ENCODE measurements at regions not wholly inside any gene's neighbourhood (a gene's known extent, or its start where the extent isn't known, plus 50 kb on each side); places are given as distances from the start of the nearest gene placed in this dataset.

- Histone ChIP-seq H3K4me2 (ENCODE audit: unreplicated experiment) (no peak overlapping the region), H3K9me2 (ENCODE audit: insufficient read depth) (no peaks in the 10 kb centered on the region), H3K9ac (no peak overlapping the region), H3K79me2 (ENCODE audit: insufficient read depth) (no peaks in the 10 kb centered on the region), H3K4me3 (no peak overlapping the region), H3K27me3 (replicated peaks; ENCODE audit: insufficient read depth) (no peaks in the 10 kb centered on the region), H3K9me3 (ENCODE audit: low read depth) (no peaks in the 10 kb centered on the region), H2AFZ (no peak overlapping the region), H3K4me1 (ENCODE audit: insufficient read depth) (peaks cover 40% of the 10 kb centered on the region), H3K36me3 (ENCODE audit: low read depth) (no peaks in the 10 kb centered on the region), H4K20me1 (ENCODE audit: insufficient read depth) (no peaks in the 10 kb centered on the region), H3K27ac (no peak overlapping the region), H3F3A (ENCODE audit: insufficient read depth) (peaks cover 30% of the 10 kb centered on the region)
- in situ Hi-C loops (cut with MboI): loop anchor here (10.0 kb wide), 1 partner anchor 176 kb away; no protein-coding TSS in a partner anchor
- TF ChIP-seq EZH2 (IDR thresholded peaks at IDR 0.05; ENCODE audit: insufficient read depth, poor library complexity, severe bottlenecking): no peak
- TF ChIP-seq EZH2phosphoT487 (IDR thresholded peaks at IDR 0.05; ENCODE audit: insufficient read depth, low read depth): no peak
- 61 to 68% methylated on average over 5 of the region's 5 CpGs for WGBS, 2 experiments (ENCODE audit: low coverage in 1 of 2, low lambda C conversion rate in 2 of 2, missing lambda C conversion rate in 2 of 2)
- no peak for DNase-seq
Observed at GRCh38 chr4:4670869-4671268, 129.0 kb upstream of the STX18 start.

DNA sequence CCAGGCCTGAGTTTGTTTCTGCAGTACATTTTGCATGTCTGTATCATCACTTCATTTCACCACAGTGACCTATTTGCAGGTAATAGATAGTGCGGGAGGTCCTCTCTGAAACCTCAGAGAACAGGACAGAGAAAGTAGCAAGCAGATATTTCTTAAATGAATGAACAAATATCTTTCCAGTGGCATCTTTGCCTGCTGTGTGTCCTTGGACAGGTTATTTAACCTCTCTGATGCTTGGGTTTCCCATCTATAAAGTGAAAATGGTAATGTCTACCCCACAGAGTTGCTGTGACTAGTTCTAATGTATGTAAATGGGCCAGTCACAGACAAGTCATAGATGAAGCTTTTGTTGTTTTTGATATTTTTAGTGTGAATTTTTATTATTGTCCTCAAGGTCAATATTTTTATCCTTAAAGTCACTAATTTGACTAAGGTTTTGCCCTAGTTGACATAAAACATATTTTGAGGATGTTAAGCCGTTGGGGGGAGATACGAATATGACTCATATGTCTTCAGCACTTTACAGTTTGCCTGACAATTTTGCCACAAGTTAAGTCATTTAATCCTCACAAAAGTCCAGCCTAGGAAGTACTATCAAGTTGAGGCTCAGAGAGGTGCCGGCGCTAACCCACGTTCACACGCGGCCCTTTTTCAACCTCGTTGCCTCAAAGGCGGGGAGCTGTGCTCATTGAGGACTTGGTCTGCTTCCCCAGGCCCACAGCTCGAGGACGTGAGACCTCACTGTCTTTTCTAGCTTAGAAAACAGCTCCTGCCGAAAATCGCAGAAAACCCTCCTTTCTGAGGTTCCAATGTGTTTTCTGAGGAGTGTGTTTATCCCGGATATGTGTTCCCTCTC, 126.7 kb upstream of the STX18 start:
- H3K36me3 ChIP-seq (ENCODE audit: low read depth): no peaks in the 10 kb centered on the region
- H3K27ac ChIP-seq: no peak overlapping the region
- H3K4me1 ChIP-seq (ENCODE audit: insufficient read depth): peaks cover 40% of the 10 kb centered on the region
- in situ Hi-C loops (cut with MboI): no loop called here
- H3K9me2 ChIP-seq (ENCODE audit: insufficient read depth): no peaks in the 10 kb centered on the region
- no peaks in the 10 kb centered on the region for H4K20me1 ChIP-seq (ENCODE audit: insufficient read depth)
- WGBS, 2 experiments (ENCODE audit: low coverage in 1 of 2, low lambda C conversion rate in 2 of 2, missing lambda C conversion rate in 2 of 2): 86 to 88% methylated on average over 15 of the region's 15 CpGs
- H3K9me3 ChIP-seq (ENCODE audit: low read depth): no peaks in the 10 kb centered on the region
- no peak for DNase-seq
- no peak overlapping the region for H3K9ac ChIP-seq
- no peak overlapping the region for H3K4me2 ChIP-seq (ENCODE audit: unreplicated experiment)
- H3K4me3 ChIP-seq: no peak overlapping the region
- no peaks in the 10 kb centered on the region for H3K79me2 ChIP-seq (ENCODE audit: insufficient read depth)
- TF ChIP-seq EZH2 (IDR thresholded peaks at IDR 0.05; ENCODE audit: insufficient read depth, poor library complexity, severe bottlenecking): no peak
- TF ChIP-seq EZH2phosphoT487 (IDR thresholded peaks at IDR 0.05; ENCODE audit: insufficient read depth, low read depth): no peak
- H3K27me3 ChIP-seq (replicated peaks; ENCODE audit: insufficient read depth): no peaks in the 10 kb centered on the region
- H2AFZ ChIP-seq: no peak overlapping the region
- H3F3A ChIP-seq (ENCODE audit: insufficient read depth): peaks cover 28% of the 10 kb centered on the region

DNA sequence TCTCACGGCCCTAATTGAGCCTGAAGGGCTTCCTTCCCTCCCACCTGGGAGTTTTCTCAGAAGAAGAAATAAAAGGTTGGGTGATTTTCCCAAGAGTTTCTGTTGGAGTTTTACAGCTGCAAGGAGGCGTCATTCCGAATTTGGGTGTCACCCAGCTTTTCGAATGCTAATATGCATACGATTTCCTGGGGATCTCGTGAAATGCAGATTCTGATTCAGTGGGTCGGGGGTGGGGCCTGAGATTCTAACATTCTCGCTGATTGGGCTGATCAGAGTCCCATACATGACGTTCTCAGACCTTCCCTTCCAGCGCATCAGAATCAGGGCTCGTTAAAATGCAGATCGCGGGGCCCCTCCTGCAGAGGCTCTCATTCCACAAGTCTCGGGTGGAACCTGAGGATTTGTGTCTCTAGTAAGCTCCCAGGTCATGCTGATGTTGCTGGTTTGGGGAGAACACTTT, 125.8 kb upstream of the STX18 start:
- Histone ChIP-seq H3K27ac (peak overlapping the region; percentile 25; the same call in 1 of the 2 replicates), H4K20me1 (ENCODE audit: insufficient read depth) (no peaks in the 10 kb centered on the region), H3K4me1 (ENCODE audit: insufficient read depth) (peaks cover 32% of the 10 kb centered on the region), H3F3A (ENCODE audit: insufficient read depth) (peaks cover 24% of the 10 kb centered on the region), H3K4me3 (0 out of 2 replicates have a peak overlapping the region, but pooled peaks have one; percentile 6), H2AFZ (peak overlapping the region; percentile 57), H3K79me2 (ENCODE audit: insufficient read depth) (no peaks in the 10 kb centered on the region), H3K9me3 (ENCODE audit: low read depth) (no peaks in the 10 kb centered on the region), H3K9ac (no peak overlapping the region), H3K9me2 (ENCODE audit: insufficient read depth) (no peaks in the 10 kb centered on the region), H3K4me2 (ENCODE audit: unreplicated experiment) (peak overlapping the region; percentile 46), H3K36me3 (ENCODE audit: low read depth) (no peaks in the 10 kb centered on the region), H3K27me3 (replicated peaks; ENCODE audit: insufficient read depth) (no peaks in the 10 kb centered on the region)
- in situ Hi-C loops (cut with MboI): no loop called here
- peak; percentile 36 for DNase-seq
- TF ChIP-seq EZH2 (IDR thresholded peaks at IDR 0.05; ENCODE audit: insufficient read depth, poor library complexity, severe bottlenecking) (no peak), EZH2phosphoT487 (IDR thresholded peaks at IDR 0.05; ENCODE audit: insufficient read depth, low read depth) (no peak)
- 35 to 46% methylated on average over 14 of the region's 14 CpGs for WGBS, 2 experiments (ENCODE audit: low coverage in 1 of 2, low lambda C conversion rate in 2 of 2, missing lambda C conversion rate in 2 of 2)

DNA sequence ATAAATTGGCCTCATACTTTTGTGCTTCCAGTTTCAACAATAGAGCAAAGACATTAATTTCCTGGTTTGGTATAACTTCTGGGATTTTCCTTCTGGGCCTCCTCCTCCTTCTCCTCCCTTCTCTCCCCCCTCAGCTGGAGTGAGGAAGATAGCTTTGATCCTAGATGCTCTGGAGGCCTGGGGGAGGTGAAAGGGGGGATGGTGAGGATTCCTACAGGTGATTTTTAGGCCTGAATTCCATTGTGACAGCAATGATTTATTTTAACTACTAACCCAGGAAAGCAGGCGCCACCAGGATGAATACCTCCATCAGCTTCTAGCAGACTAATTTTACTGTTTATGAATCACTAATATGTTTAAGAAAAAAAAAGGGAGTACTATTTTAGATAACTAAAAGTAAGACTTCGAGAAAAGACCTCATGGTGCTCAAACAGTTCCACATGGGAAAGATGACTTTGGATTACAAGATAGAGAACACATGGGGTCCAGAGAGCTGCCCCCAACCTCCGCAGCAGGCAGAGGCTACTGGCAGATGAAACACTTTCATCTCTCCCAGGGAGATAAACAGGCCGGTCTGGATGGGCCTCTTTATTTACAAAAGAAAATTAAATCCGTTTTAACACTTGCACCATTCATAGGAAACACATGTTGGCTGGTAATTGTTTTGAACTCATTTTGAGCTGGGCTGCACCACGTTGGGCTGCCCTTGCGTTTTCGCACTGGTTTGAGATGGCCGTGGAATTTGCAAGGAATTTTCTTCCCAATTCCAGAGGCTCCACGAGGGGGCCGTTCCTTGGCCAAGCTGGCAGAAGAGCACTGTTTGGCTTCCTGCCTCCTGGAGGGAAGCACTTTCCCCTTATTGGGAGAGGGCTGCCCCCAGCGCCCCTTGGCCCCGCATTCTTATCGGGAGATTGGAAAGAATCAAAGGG, 125.1 kb upstream of the STX18 start:
- Histone ChIP-seq H3K27ac (peak overlapping the region; percentile 25), H3K9ac (peak overlapping the region; percentile 16; the same call in 1 of the 2 replicates), H3K9me2 (ENCODE audit: insufficient read depth) (no peaks in the 10 kb centered on the region), H2AFZ (peak overlapping the region; percentile 57), H3K9me3 (ENCODE audit: low read depth) (no peaks in the 10 kb centered on the region), H3K27me3 (replicated peaks; ENCODE audit: insufficient read depth) (no peaks in the 10 kb centered on the region), H3K4me1 (ENCODE audit: insufficient read depth) (peaks cover 25% of the 10 kb centered on the region), H3K4me2 (ENCODE audit: unreplicated experiment) (peak overlapping the region; percentile 46), H4K20me1 (ENCODE audit: insufficient read depth) (no peaks in the 10 kb centered on the region), H3F3A (ENCODE audit: insufficient read depth) (peaks cover 17% of the 10 kb centered on the region), H3K4me3 (0 out of 2 replicates have a peak overlapping the region, but pooled peaks have one; percentile 6), H3K36me3 (ENCODE audit: low read depth) (no peaks in the 10 kb centered on the region), H3K79me2 (ENCODE audit: insufficient read depth) (no peaks in the 10 kb centered on the region)
- in situ Hi-C loops (cut with MboI): no loop called here
- TF ChIP-seq EZH2 (IDR thresholded peaks at IDR 0.05; ENCODE audit: insufficient read depth, poor library complexity, severe bottlenecking) (no peak), EZH2phosphoT487 (IDR thresholded peaks at IDR 0.05; ENCODE audit: insufficient read depth, low read depth) (no peak)
- DNase-seq: peak; percentile 62
- 14 to 17% methylated on average over 14 of the region's 14 CpGs for WGBS, 2 experiments (ENCODE audit: low coverage in 1 of 2, low lambda C conversion rate in 2 of 2, missing lambda C conversion rate in 2 of 2)

All from GM23248 (cell line).